HCT116 (cell line): ENCODE measurements at regions not wholly inside any gene's neighbourhood (a gene's known extent, or its start where the extent isn't known, plus 50 kb on each side); places are given as distances from the start of the nearest gene placed in this dataset.

ENCODE experiments used
- ATAC-seq: fragments of 200-7000 bp; cut with Tn5 transposase; 2 replicates; pipeline ENCODE4 v1.9.1; 2020; ENCODE audit warnings: mild to moderate bottlenecking, moderate library complexity
- BruUV-seq: library from RNA; stranded (reverse); fragments of 400-500 nt; replicated peaks from 2 replicates; lab custom pipeline; 2021; lab: Mats Ljungman, UMichigan
- CTCF ChIA-PET: fragments of 300-600 bp; sonication (Branson Sonifier 250); formaldehyde crosslinking; loops from one replicate; lab custom pipeline; 2021; ENCODE audit warnings: antibody characterized with exemption; lab: Charles Lee
- POLR2A ChIA-PET: fragments of 300-600, 350-600 bp; sonication (Branson Sonifier 250); formaldehyde crosslinking; loops from one replicate; lab custom pipeline; 2021; ENCODE audit warnings: antibody characterized with exemption; lab: Charles Lee
- RAD21 ChIA-PET, 2 experiments: fragments of 300-600 bp; sonication (Branson Sonifier 250); formaldehyde crosslinking; loops; one replicate each; lab custom pipeline; 2023; ENCODE audit warnings: low total read pairs in 2 of 2; ENCODE audit not compliant: uncharacterized antibody in 2 of 2, unreplicated experiment in 2 of 2, low non-redundant PET in 1 of 2; lab: Charles Lee
- DNase-seq: peaks from one replicate; pipeline ENCODE4 v3.0.0-alpha.2; 2010; ENCODE audit warnings: low read depth, low spot score
- H2AFZ ChIP-seq: fragments of 200-600 bp; shearing (Covaris generic), sonication (generic); 2 replicates; pipeline ENCODE4 v1.6.1; 2017; ENCODE audit warnings: low read depth, mixed run types, mixed read lengths, antibody characterized with exemption, low read length; ENCODE audit not compliant: poor library complexity, severe bottlenecking
- H3K27ac ChIP-seq: 2 replicates; pipeline ENCODE4 v1.5.1; 2012; ENCODE audit warnings: low read depth, low read length
- H3K27me3 ChIP-seq: fragments of 200-600 bp; sonication (generic); 2 replicates; pipeline ENCODE4 v1.6.1; 2016; ENCODE audit warnings: mixed run types, low read length, mixed read lengths; ENCODE audit not compliant: insufficient read depth
- H3K36me3 ChIP-seq, 2 experiments: fragments of 200-500 bp in 1 of 2; fragments of 200-600 bp in 1 of 2; sonication (Bioruptor generic) in 1 of 2; sonication (generic) in 1 of 2; 2 replicates each; pipeline versions ENCODE4 v1.5.1 to v1.6.1; 2014 to 2016; ENCODE audit warnings: low read length in 2 of 2, inconsistent platforms in 1 of 2, mixed read lengths in 1 of 2, mixed run types in 1 of 2; ENCODE audit not compliant: insufficient read depth in 2 of 2, control insufficient read depth in 1 of 2
- H3K4me1 ChIP-seq, 2 experiments: fragments of 200-600 bp in 1 of 2; sonication (generic) in 1 of 2; 2 replicates each; pipeline versions ENCODE4 v1.5.1 to v1.6.1; 2012 to 2017; ENCODE audit warnings: low read length in 2 of 2, inconsistent platforms in 1 of 2, mild to moderate bottlenecking in 1 of 2, mixed read lengths in 1 of 2, mixed run types in 1 of 2, moderate library complexity in 1 of 2; ENCODE audit not compliant: insufficient read depth in 2 of 2, control insufficient read depth in 1 of 2
- H3K4me2 ChIP-seq: fragments of 200-600 bp; sonication (generic); 2 replicates; pipeline ENCODE4 v1.6.1; 2017; ENCODE audit warnings: mixed run types, low read length, mixed read lengths
- H3K4me3 ChIP-seq, 2 experiments: fragments of 200-600 bp in 1 of 2; sonication (generic) in 1 of 2; replicated peaks in 1 of 2; 2 replicates each; pipeline ENCODE4 v1.5.1; 2011 to 2016; ENCODE audit warnings: low read length in 2 of 2, control low read depth in 1 of 2, low read depth in 1 of 2, mild to moderate bottlenecking in 1 of 2, mixed read lengths in 1 of 2, mixed run types in 1 of 2
- H3K79me2 ChIP-seq: fragments of 200-600 bp; sonication (generic); 2 replicates; pipeline ENCODE4 v1.6.1; 2017; ENCODE audit warnings: mild to moderate bottlenecking, mixed run types, low read length, moderate library complexity, mixed read lengths; ENCODE audit not compliant: insufficient read depth
- H3K9ac ChIP-seq: fragments of 200-600 bp; sonication (generic); 2 replicates; pipeline ENCODE4 v1.6.1; 2016; ENCODE audit warnings: low read length, mixed read lengths
- H3K9me2 ChIP-seq: fragments of 200-600 bp; sonication (generic), shearing (Covaris generic); 2 replicates; pipeline ENCODE4 v1.6.1; 2017; ENCODE audit warnings: mixed run types, mild to moderate bottlenecking, moderate library complexity; ENCODE audit not compliant: insufficient read depth
- H3K9me3 ChIP-seq, 2 experiments: fragments of 200-500 bp in 1 of 2; fragments of 200-600 bp in 1 of 2; sonication (Bioruptor generic) in 1 of 2; sonication (generic) in 1 of 2; 2 replicates each; pipeline ENCODE4 v1.6.1; 2014 to 2017; ENCODE audit warnings: low read length in 2 of 2, mixed read lengths in 2 of 2, inconsistent platforms in 1 of 2, low read depth in 1 of 2, mild to moderate bottlenecking in 1 of 2, mixed run types in 1 of 2, moderate library complexity in 1 of 2; ENCODE audit not compliant: control insufficient read depth in 1 of 2, insufficient read depth in 1 of 2
- H4K20me1 ChIP-seq: fragments of 200-600 bp; sonication (generic), shearing (Covaris generic); 2 replicates; pipeline ENCODE4 v1.6.1; 2017; ENCODE audit warnings: mixed run types, mild to moderate bottlenecking, moderate library complexity; ENCODE audit not compliant: insufficient read depth
- ELF1 ChIP-seq: IDR thresholded peaks from 2 replicates; pipeline ENCODE4 v1.6.1; 2012; ENCODE audit warnings: low read depth, borderline replicate concordance
- EZH2 ChIP-seq: fragments of 200-600 bp; sonication (generic); IDR thresholded peaks from 2 replicates; pipeline ENCODE4 v1.6.1; 2017; ENCODE audit warnings: antibody characterized with exemption, mixed run types
- EZH2phosphoT487 ChIP-seq: fragments of 200-600 bp; IDR thresholded peaks from 2 replicates; pipeline ENCODE4 v1.6.1; 2018; ENCODE audit warnings: antibody characterized with exemption, borderline replicate concordance
- FOSL1 ChIP-seq: IDR thresholded peaks from 2 replicates; pipeline ENCODE4 v1.6.1; 2012; ENCODE audit warnings: low read depth
- POLR2AphosphoS5 ChIP-seq: IDR thresholded peaks from 2 replicates; pipeline ENCODE4 v1.6.1; 2011; ENCODE audit warnings: mild to moderate bottlenecking, low read depth, low read length, moderate library complexity
- SRF ChIP-seq: IDR thresholded peaks from 2 replicates; pipeline ENCODE4 v1.6.1; 2012; ENCODE audit warnings: low read depth
- TCF7L2 ChIP-seq: IDR thresholded peaks from 2 replicates; pipeline ENCODE4 v1.7.0; 2011; ENCODE audit warnings: borderline replicate concordance, inconsistent platforms; ENCODE audit not compliant: insufficient read depth, insufficient read length; ENCODE audit errors: extremely low read depth
- ZFX ChIP-seq: fragments of 450-650 bp; IDR thresholded peaks from 2 replicates; pipeline ENCODE4 v1.6.1; 2017
- ZNF274 ChIP-seq: fragments of 200-500 bp; sonication (Bioruptor generic); IDR thresholded peaks from 2 replicates; pipeline ENCODE4 v1.6.1; 2014; ENCODE audit warnings: mild to moderate bottlenecking, low read depth, low read length, inconsistent platforms
- intact Hi-C: fragments of 100-400 bp; cut with micrococcal nuclease; formaldehyde crosslinking; loops from 2 replicates; pipeline ENCODE4 v1.10.0; 2022
- TF ChIP-seq, protein P1 (sequence below), 3 experiments: fragments of 200-600 bp in 1 of 3; sonication (generic) in 1 of 3; IDR thresholded peaks in 2 of 3; conservative IDR thresholded peaks in 1 of 3; 2 replicates each; pipeline ENCODE4 v1.5.1; 2012 to 2017; ENCODE audit warnings: low read depth in 2 of 3, low read length in 2 of 3, antibody characterized with exemption in 1 of 3, borderline replicate concordance in 1 of 3, control low read depth in 1 of 3, mild to moderate bottlenecking in 1 of 3, mixed read lengths in 1 of 3, mixed run types in 1 of 3, moderate library complexity in 1 of 3; ENCODE audit not compliant: insufficient read depth in 1 of 3
- TF ChIP-seq, protein P2 (sequence below): IDR thresholded peaks from 2 replicates; pipeline ENCODE4 v1.6.1; 2011; ENCODE audit warnings: mild to moderate bottlenecking, low read length, moderate library complexity; ENCODE audit not compliant: insufficient replicate concordance; ENCODE audit errors: extremely low read depth
- TF ChIP-seq, protein P3 (sequence below): IDR thresholded peaks from 2 replicates; pipeline ENCODE4 v1.6.1; 2012

DNA sequence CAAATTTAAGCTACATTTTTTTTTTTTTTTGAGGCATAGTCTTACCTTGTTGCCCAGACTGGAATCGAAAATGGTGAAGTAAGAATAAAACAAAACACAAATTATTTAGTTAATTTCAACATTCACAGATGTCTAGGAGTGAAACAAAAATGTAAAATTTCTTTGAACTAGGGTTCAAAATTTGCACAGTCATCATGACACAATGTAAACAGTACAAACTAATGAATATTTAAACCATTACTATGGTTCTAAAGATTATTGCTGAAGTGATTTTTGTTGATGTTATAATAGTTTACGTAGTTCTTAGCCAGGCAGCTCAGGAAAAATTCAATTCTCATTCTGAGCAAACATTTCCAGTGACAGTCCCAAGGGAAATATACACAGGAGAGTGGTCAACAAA is 633.1 kb downstream of the GRXCR1 start:
- Histone ChIP-seq H3K9ac (no peak overlapping the region), H3K4me3 (no peak overlapping the region), H3K27ac (no peak overlapping the region), H2AFZ (no peak overlapping the region), H3K27me3 (no peaks in the 10 kb centered on the region)
- intact Hi-C loops = no loop called here
- POLR2A ChIA-PET = no interaction called here
- no peak for DNase-seq
- TF ChIP-seq SRF = no peak
- no peak for TF ChIP-seq FOSL1
- TF ChIP-seq, protein P1, sequence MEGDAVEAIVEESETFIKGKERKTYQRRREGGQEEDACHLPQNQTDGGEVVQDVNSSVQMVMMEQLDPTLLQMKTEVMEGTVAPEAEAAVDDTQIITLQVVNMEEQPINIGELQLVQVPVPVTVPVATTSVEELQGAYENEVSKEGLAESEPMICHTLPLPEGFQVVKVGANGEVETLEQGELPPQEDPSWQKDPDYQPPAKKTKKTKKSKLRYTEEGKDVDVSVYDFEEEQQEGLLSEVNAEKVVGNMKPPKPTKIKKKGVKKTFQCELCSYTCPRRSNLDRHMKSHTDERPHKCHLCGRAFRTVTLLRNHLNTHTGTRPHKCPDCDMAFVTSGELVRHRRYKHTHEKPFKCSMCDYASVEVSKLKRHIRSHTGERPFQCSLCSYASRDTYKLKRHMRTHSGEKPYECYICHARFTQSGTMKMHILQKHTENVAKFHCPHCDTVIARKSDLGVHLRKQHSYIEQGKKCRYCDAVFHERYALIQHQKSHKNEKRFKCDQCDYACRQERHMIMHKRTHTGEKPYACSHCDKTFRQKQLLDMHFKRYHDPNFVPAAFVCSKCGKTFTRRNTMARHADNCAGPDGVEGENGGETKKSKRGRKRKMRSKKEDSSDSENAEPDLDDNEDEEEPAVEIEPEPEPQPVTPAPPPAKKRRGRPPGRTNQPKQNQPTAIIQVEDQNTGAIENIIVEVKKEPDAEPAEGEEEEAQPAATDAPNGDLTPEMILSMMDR (IDR thresholded peaks at IDR 0.05 in 2 of 3, conservative IDR thresholded peaks at IDR 0.05 in 1 of 3; ENCODE audit: borderline replicate concordance in 1 of 3, insufficient read depth in 1 of 3, low read depth in 2 of 3, low read length in 2 of 3) = no peak
- no peak for TF ChIP-seq TCF7L2
- TF ChIP-seq, all 23 proteins: peak for 0
- H3K9me2 ChIP-seq = no peaks in the 10 kb centered on the region
- no peak for ATAC-seq
- peaks cover 3 to 15% of the 10 kb centered on the region in 2 experiments; a peak in 2 of 4 replicates for H3K9me3 ChIP-seq
- CTCF ChIA-PET = no interaction called here
- no peaks in the 10 kb centered on the region for H3K36me3 ChIP-seq
- RAD21 ChIA-PET = no interaction called here
- no peak overlapping the region for H3K4me2 ChIP-seq
- H3K79me2 ChIP-seq = no peaks in the 10 kb centered on the region
- no TSS peak for BruUV-seq
- H3K4me1 ChIP-seq = no peaks in the 10 kb centered on the region
- H4K20me1 ChIP-seq = no peaks in the 10 kb centered on the region

DNA sequence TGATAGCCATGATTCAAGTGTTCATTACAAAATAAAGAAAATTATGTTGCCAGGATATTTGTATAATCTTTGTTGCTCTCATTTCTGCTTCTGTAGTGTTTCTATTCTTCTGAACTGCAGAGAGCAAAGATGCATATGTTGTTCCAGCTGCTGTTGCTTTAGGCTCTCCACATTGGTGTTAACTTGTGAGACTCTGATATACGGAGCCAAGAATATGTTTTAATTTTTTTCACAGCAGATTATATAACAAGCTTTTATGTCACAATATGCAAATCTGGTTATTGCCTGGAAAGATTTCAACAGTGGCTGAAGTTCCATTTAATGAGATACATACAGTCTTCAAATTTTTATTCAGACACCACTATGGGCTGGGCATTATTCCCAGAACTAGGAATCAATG is 655.0 kb downstream of the GRXCR1 start:
- ChIA-PET POLR2A (no interaction called here), CTCF (no interaction called here), RAD21 (no interaction called here)
- H3K27me3 ChIP-seq = no peaks in the 10 kb centered on the region
- no TSS peak for BruUV-seq
- H3K27ac ChIP-seq = no peak overlapping the region
- H3K9me2 ChIP-seq = no peaks in the 10 kb centered on the region
- intact Hi-C loops = no loop called here
- no peak overlapping the region for H3K9ac ChIP-seq
- H3K36me3 ChIP-seq = no peaks in the 10 kb centered on the region
- no peak for ATAC-seq
- DNase-seq = no peak
- no peak overlapping the region for H3K4me2 ChIP-seq
- H2AFZ ChIP-seq = no peak overlapping the region
- TF ChIP-seq, protein P1 (IDR thresholded peaks at IDR 0.05 in 2 of 3, conservative IDR thresholded peaks at IDR 0.05 in 1 of 3; ENCODE audit: borderline replicate concordance in 1 of 3, insufficient read depth in 1 of 3, low read depth in 2 of 3, low read length in 2 of 3) = no peak
- TF ChIP-seq ZNF274 (no peak), TCF7L2 (no peak), EZH2phosphoT487 (no peak), ELF1 (no peak), ZFX (no peak), EZH2 (no peak), POLR2AphosphoS5 (no peak)
- TF ChIP-seq, protein P2, sequence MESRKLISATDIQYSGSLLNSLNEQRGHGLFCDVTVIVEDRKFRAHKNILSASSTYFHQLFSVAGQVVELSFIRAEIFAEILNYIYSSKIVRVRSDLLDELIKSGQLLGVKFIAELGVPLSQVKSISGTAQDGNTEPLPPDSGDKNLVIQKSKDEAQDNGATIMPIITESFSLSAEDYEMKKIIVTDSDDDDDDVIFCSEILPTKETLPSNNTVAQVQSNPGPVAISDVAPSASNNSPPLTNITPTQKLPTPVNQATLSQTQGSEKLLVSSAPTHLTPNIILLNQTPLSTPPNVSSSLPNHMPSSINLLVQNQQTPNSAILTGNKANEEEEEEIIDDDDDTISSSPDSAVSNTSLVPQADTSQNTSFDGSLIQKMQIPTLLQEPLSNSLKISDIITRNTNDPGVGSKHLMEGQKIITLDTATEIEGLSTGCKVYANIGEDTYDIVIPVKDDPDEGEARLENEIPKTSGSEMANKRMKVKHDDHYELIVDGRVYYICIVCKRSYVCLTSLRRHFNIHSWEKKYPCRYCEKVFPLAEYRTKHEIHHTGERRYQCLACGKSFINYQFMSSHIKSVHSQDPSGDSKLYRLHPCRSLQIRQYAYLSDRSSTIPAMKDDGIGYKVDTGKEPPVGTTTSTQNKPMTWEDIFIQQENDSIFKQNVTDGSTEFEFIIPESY = no peak
- TF ChIP-seq, protein P3, sequence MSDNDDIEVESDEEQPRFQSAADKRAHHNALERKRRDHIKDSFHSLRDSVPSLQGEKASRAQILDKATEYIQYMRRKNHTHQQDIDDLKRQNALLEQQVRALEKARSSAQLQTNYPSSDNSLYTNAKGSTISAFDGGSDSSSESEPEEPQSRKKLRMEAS = no peak
- H3K4me3 ChIP-seq = no peak overlapping the region
- no peaks in the 10 kb centered on the region for H4K20me1 ChIP-seq
- peaks cover 9 to 12% of the 10 kb centered on the region in 2 experiments; a peak in 2 of 4 replicates for H3K9me3 ChIP-seq
- no peaks in the 10 kb centered on the region for H3K79me2 ChIP-seq
- H3K4me1 ChIP-seq = no peaks in the 10 kb centered on the region
